ENCODE measurements at regions not wholly inside any gene's neighbourhood (a gene's known extent, or its start where the extent isn't known, plus 50 kb on each side); places are given as distances from the start of the nearest gene placed in this dataset.

GRCh38 chr2:3001615-3002560 lies 375.7 kb downstream of the EIPR1 start:
- peaks cover 0 to 10% (median 0%) of the 10 kb centered on the region in 4 donors for H3K27me3 ChIP-seq
- 44 to 60% methylated on average over 18 of the region's 18 CpGs for WGBS, 2 donors
- no peak overlapping the region for H3K4me3 ChIP-seq
- no peaks in the 10 kb centered on the region for H3K36me3 ChIP-seq
- TF ChIP-seq, protein P1, sequence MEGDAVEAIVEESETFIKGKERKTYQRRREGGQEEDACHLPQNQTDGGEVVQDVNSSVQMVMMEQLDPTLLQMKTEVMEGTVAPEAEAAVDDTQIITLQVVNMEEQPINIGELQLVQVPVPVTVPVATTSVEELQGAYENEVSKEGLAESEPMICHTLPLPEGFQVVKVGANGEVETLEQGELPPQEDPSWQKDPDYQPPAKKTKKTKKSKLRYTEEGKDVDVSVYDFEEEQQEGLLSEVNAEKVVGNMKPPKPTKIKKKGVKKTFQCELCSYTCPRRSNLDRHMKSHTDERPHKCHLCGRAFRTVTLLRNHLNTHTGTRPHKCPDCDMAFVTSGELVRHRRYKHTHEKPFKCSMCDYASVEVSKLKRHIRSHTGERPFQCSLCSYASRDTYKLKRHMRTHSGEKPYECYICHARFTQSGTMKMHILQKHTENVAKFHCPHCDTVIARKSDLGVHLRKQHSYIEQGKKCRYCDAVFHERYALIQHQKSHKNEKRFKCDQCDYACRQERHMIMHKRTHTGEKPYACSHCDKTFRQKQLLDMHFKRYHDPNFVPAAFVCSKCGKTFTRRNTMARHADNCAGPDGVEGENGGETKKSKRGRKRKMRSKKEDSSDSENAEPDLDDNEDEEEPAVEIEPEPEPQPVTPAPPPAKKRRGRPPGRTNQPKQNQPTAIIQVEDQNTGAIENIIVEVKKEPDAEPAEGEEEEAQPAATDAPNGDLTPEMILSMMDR (IDR thresholded peaks at IDR 0.05), result peak in 2 of 6 experiments; percentile 18
- no peak for TF ChIP-seq POLR2A (IDR thresholded peaks at IDR 0.05)
- intact Hi-C loops (cut with DNase I), result no loop called here
- no peaks in the 10 kb centered on the region for H3K9me3 ChIP-seq
- no peaks in the 10 kb centered on the region for H3K4me1 ChIP-seq
- H3K27ac ChIP-seq, result no peak overlapping the region
- no peak for DNase-seq

DNA sequence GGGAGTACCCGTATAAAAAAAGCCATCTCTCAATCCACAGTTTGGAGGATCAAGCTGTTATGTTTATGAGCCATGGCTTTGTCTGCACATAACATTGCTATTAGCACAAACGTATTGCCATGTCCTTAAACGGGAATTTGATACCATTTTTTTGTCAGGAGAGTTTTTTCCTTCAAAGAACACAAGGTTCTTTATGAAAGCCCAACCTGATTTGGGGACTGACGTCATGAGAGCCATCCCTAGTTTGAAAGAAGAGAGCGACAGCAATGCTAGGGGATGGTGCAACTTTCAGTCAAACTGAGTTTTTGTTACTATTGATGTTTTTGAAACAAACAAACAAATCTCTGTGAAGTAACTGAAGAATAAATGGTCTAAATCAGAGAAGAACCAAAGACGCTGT lies 376.6 kb downstream of the EIPR1 start:
- Histone ChIP-seq H3K9me3 (no peaks in the 10 kb centered on the region), H3K4me3 (no peak overlapping the region), H3K27me3 (peaks cover 0 to 5% (median 0%) of the 10 kb centered on the region in 4 donors), H3K27ac (no peak overlapping the region), H3K4me1 (no peaks in the 10 kb centered on the region), H3K36me3 (no peaks in the 10 kb centered on the region)
- WGBS, 2 donors, result 49 to 60% methylated on average over 6 of the region's 6 CpGs
- TF ChIP-seq, protein P1 (IDR thresholded peaks at IDR 0.05), result no peak
- TF ChIP-seq POLR2A (IDR thresholded peaks at IDR 0.05), result no peak
- intact Hi-C loops (cut with DNase I), result no loop called here
- DNase-seq, result no peak

- no peak overlapping the region for H3K27ac ChIP-seq
- no peaks in the 10 kb centered on the region for H3K9me3 ChIP-seq
- no peaks in the 10 kb centered on the region for H3K27me3 ChIP-seq
- DNase-seq, result no peak
- H3K36me3 ChIP-seq, result no peaks in the 10 kb centered on the region
- intact Hi-C loops (cut with DNase I), result no loop called here
- H3K4me3 ChIP-seq, result no peak overlapping the region
- H3K4me1 ChIP-seq, result no peaks in the 10 kb centered on the region
- 67 to 68% methylated on average over 8 of the region's 8 CpGs for WGBS, 2 donors
- TF ChIP-seq, protein P1 (IDR thresholded peaks at IDR 0.05), result no peak
- no peak for TF ChIP-seq POLR2A (IDR thresholded peaks at IDR 0.05)
Observed at GRCh38 chr2:3000125-3000524, 377.5 kb downstream of the EIPR1 start.

- no peaks in the 10 kb centered on the region for H3K9me3 ChIP-seq
- H3K27me3 ChIP-seq, result no peaks in the 10 kb centered on the region
- H3K4me3 ChIP-seq, result no peak overlapping the region
- H3K4me1 ChIP-seq, result no peaks in the 10 kb centered on the region
- no peak overlapping the region for H3K27ac ChIP-seq
- no peaks in the 10 kb centered on the region for H3K36me3 ChIP-seq
- TF ChIP-seq, protein P1 (IDR thresholded peaks at IDR 0.05), result no peak
- no peak for TF ChIP-seq POLR2A (IDR thresholded peaks at IDR 0.05)
- intact Hi-C loops (cut with DNase I), result no loop called here
- DNase-seq, result no peak
- 67 to 72% methylated on average over 8 to 9 of the region's 9 CpGs for WGBS, 2 donors
Observed at GRCh38 chr2:2998971-2999370, 378.6 kb downstream of the EIPR1 start.

- TF ChIP-seq, protein P1 (IDR thresholded peaks at IDR 0.05), result no peak
- TF ChIP-seq POLR2A (IDR thresholded peaks at IDR 0.05), result no peak
- intact Hi-C loops (cut with DNase I), result no loop called here
- Histone ChIP-seq H3K36me3 (no peaks in the 10 kb centered on the region), H3K27me3 (no peaks in the 10 kb centered on the region), H3K4me1 (no peaks in the 10 kb centered on the region), H3K9me3 (peaks cover 0 to 6% (median 0%) of the 10 kb centered on the region in 3 donors), H3K4me3 (no peak overlapping the region), H3K27ac (no peak overlapping the region)
- WGBS, 2 donors, result 80 to 87% methylated on average over 9 of the region's 9 CpGs
- DNase-seq, result no peak
Observed at GRCh38 chr2:2993172-2993692, 384.4 kb downstream of the EIPR1 start.
